HepG2 (cell line): ENCODE measurements at regions not wholly inside any gene's neighbourhood (a gene's known extent, or its start where the extent isn't known, plus 50 kb on each side); places are given as distances from the start of the nearest gene placed in this dataset.

Source experiments
- ATAC-seq: fragments of 200-7000 bp; cut with Tn5 transposase; 3 replicates; pipeline ENCODE4 v1.9.1; 2020; ENCODE audit warnings: mild to moderate bottlenecking, moderate library complexity
- BruUV-seq: library from RNA; stranded (reverse); fragments of 400-500 nt; replicated peaks from 2 replicates; lab custom pipeline; 2021; lab: Mats Ljungman, UMichigan
- CTCF ChIA-PET: fragments of 300-600 bp; formaldehyde crosslinking; extraction: SDS; loops from one replicate; lab custom pipeline; 2021; ENCODE audit warnings: low total read pairs, inconsistent platforms, low intra/inter-chr PET ratio; lab: Yijun Ruan, JAX
- POLR2A ChIA-PET: fragments of 350-600 bp; sonication (Branson Sonifier 250); formaldehyde crosslinking; loops from one replicate; lab custom pipeline; 2020; ENCODE audit warnings: antibody characterized with exemption, inconsistent platforms; lab: Yijun Ruan, JAX
- DNase-seq: peaks from one replicate; pipeline ENCODE4 v3.0.0-alpha.2; 2015; ENCODE audit warnings: low spot score
- FAIRE-seq: peaks from 3 replicates; lab custom pipeline; 2011; peaks lifted over from hg19 to GRCh38; lab: Jason Lieb, UNC
- H2AFZ ChIP-seq: one replicate; pipeline ENCODE4 v1.6.1; 2011; ENCODE audit warnings: low read length, inconsistent platforms
- H3K27ac ChIP-seq: fragments of 300-600 bp; 3 replicates; pipeline ENCODE4 v1.8.0; 2011; ENCODE audit warnings: mixed run types, mild to moderate bottlenecking, mixed read lengths, low read length, inconsistent platforms; ENCODE audit not compliant: insufficient read depth; ENCODE audit errors: extremely low read length
- H3K27me3 ChIP-seq, 2 experiments: fragments of 200-600 bp in 1 of 2; 2 replicates in 1 of 2; 3 replicates in 1 of 2; pipeline versions ENCODE4 v1.6.0 to v1.8.0; 2011; ENCODE audit warnings: low read length in 2 of 2, mild to moderate bottlenecking in 2 of 2, moderate library complexity in 2 of 2, inconsistent platforms in 1 of 2; ENCODE audit not compliant: insufficient read depth in 2 of 2, control insufficient read depth in 1 of 2
- H3K36me3 ChIP-seq, 2 experiments: fragments of 200-600 bp in 1 of 2; replicated peaks in 1 of 2; 2 replicates in 1 of 2; 3 replicates in 1 of 2; pipeline versions ENCODE4 v1.5.1 to v1.8.0; 2011; ENCODE audit warnings: low read length in 2 of 2, inconsistent platforms in 1 of 2; ENCODE audit not compliant: insufficient read depth in 2 of 2, control insufficient read depth in 1 of 2
- H3K4me1 ChIP-seq: 2 replicates; pipeline ENCODE4 v1.5.1; 2012; ENCODE audit warnings: low read length, inconsistent platforms; ENCODE audit not compliant: insufficient read depth
- H3K4me2 ChIP-seq: 2 replicates; pipeline ENCODE4 v1.6.0; 2011; ENCODE audit warnings: low read depth, low read length, inconsistent platforms
- H3K4me3 ChIP-seq, 3 experiments: fragments of 200-600 bp in 1 of 3; sonication (generic), shearing (Covaris generic) in 1 of 3; replicated peaks in 1 of 3; 2 replicates each; pipeline ENCODE4 v1.5.1; 2011 to 2016; ENCODE audit warnings: low read length in 3 of 3, inconsistent platforms in 2 of 3, low read depth in 2 of 3, mild to moderate bottlenecking in 2 of 3, control low read depth in 1 of 3, mixed read lengths in 1 of 3; ENCODE audit not compliant: insufficient read depth in 1 of 3
- H3K79me2 ChIP-seq: one replicate; pipeline ENCODE4 v1.6.1; 2011; ENCODE audit warnings: low read length, inconsistent platforms; ENCODE audit not compliant: insufficient read depth
- H3K9ac ChIP-seq: 2 replicates; pipeline ENCODE4 v1.6.0; 2011; ENCODE audit warnings: mild to moderate bottlenecking, low read depth, low read length, inconsistent platforms; ENCODE audit not compliant: insufficient read depth
- H3K9me3 ChIP-seq: 2 replicates; pipeline ENCODE4 v1.5.1; 2012; ENCODE audit warnings: mild to moderate bottlenecking, low read length
- H4K20me1 ChIP-seq: 2 replicates; pipeline ENCODE4 v1.6.0; 2011; ENCODE audit warnings: inconsistent platforms, mild to moderate bottlenecking, low read length, moderate library complexity; ENCODE audit not compliant: insufficient read depth
- CHCHD3 ChIP-seq: sonication (generic); formaldehyde crosslinking; IDR thresholded peaks from 2 replicates; pipeline ENCODE4 v1.8.0; 2022; ENCODE audit warnings: mild to moderate bottlenecking, missing genetic modification reagents, moderate library complexity
- HNRNPL ChIP-seq: fragments of 200-400 bp; formaldehyde crosslinking; IDR thresholded peaks from 2 replicates; pipeline ENCODE4 v1.6.1; 2017; ENCODE audit warnings: mild to moderate bottlenecking, low read depth, low read length
- MED13 ChIP-seq: sonication (generic); formaldehyde crosslinking; IDR thresholded peaks from 2 replicates; pipeline ENCODE4 v1.5.0; 2020; ENCODE audit warnings: missing genetic modification reagents
- MEIS2 ChIP-seq: sonication (generic); formaldehyde crosslinking; IDR thresholded peaks from 2 replicates; pipeline ENCODE4 v1.9.0; 2021; ENCODE audit warnings: mild to moderate bottlenecking, missing genetic modification reagents
- ONECUT2 ChIP-seq: sonication (generic); formaldehyde crosslinking; IDR thresholded peaks from 2 replicates; pipeline ENCODE4 v1.4.0; 2020; ENCODE audit warnings: missing genetic modification reagents
- PRMT3 ChIP-seq: sonication (generic); formaldehyde crosslinking; IDR thresholded peaks from 2 replicates; pipeline ENCODE4 v1.8.1; 2022; ENCODE audit warnings: low read depth, mild to moderate bottlenecking, moderate library complexity, missing genetic modification reagents, borderline replicate concordance
- RFX1 ChIP-seq: fragments of 450-650 bp; IDR thresholded peaks from 2 replicates; pipeline ENCODE4 v1.6.1; 2017
- SMC3 ChIP-seq: IDR thresholded peaks from 2 replicates; pipeline ENCODE4 v1.6.1; 2011; ENCODE audit warnings: low read length, improper control_type of control experiment
- YY1 ChIP-seq: IDR thresholded peaks from 2 replicates; pipeline ENCODE4 v1.6.1; 2011; ENCODE audit warnings: low read length, low read depth, moderate library complexity, mild to moderate bottlenecking; ENCODE audit not compliant: insufficient read depth, insufficient replicate concordance
- ZNF550 ChIP-seq: sonication (generic); formaldehyde crosslinking; IDR thresholded peaks from 2 replicates; pipeline ENCODE4 v1.4.0; 2020; ENCODE audit warnings: mild to moderate bottlenecking, missing genetic modification reagents, borderline replicate concordance
- ZNF558 ChIP-seq: sonication (generic); formaldehyde crosslinking; IDR thresholded peaks from 2 replicates; pipeline ENCODE4 v1.9.0; 2022; ENCODE audit warnings: mild to moderate bottlenecking, missing genetic modification reagents, borderline replicate concordance
- ZNF615 ChIP-seq: sonication (generic); formaldehyde crosslinking; IDR thresholded peaks from 2 replicates; pipeline ENCODE4 v1.5.0; 2020; ENCODE audit warnings: mild to moderate bottlenecking, missing genetic modification reagents, borderline replicate concordance
- ZNF644 ChIP-seq: IDR thresholded peaks from 2 replicates; pipeline ENCODE4 v1.6.1; 2016; ENCODE audit warnings: low read depth
- ZNF776 ChIP-seq: sonication (generic); formaldehyde crosslinking; IDR thresholded peaks from 2 replicates; pipeline ENCODE4 v1.4.0; 2020; ENCODE audit warnings: mild to moderate bottlenecking, missing genetic modification reagents
- in situ Hi-C: cut with HindIII; loops from 2 replicates; pipeline ENCODE4 v1.10.0; 2017; ENCODE audit warnings: low pct_unique_long_range_greater_than_20kb; ENCODE audit not compliant: extremely low pct_ligation_motif_present
- intact Hi-C: fragments of 100-400 bp; cut with micrococcal nuclease; formaldehyde crosslinking; loops from one replicate; pipeline ENCODE4 v1.10.0; 2022; ENCODE audit not compliant: unreplicated experiment
- TF ChIP-seq, protein P1 (sequence below): sonication (generic); formaldehyde crosslinking; IDR thresholded peaks from 2 replicates; pipeline ENCODE4 v1.5.0; 2020; ENCODE audit warnings: missing genetic modification reagents
- TF ChIP-seq, protein P2 (sequence below): IDR thresholded peaks from 2 replicates; pipeline ENCODE4 v1.6.1; 2012; ENCODE audit warnings: low read depth, low read length, improper control_type of control experiment
- TF ChIP-seq, protein P3 (sequence below): sonication (generic); formaldehyde crosslinking; IDR thresholded peaks from 2 replicates; pipeline ENCODE4 v1.9.0; 2021; ENCODE audit warnings: missing genetic modification reagents, mild to moderate bottlenecking, borderline replicate concordance
- TF ChIP-seq, protein P4 (sequence below): sonication (generic); formaldehyde crosslinking; IDR thresholded peaks from 2 replicates; pipeline ENCODE4 v1.5.0; 2020; ENCODE audit warnings: missing genetic modification reagents, mild to moderate bottlenecking, borderline replicate concordance
- TF ChIP-seq, protein P5 (sequence below): sonication (generic); formaldehyde crosslinking; IDR thresholded peaks from 2 replicates; pipeline ENCODE4 v1.8.0; 2022; ENCODE audit warnings: mild to moderate bottlenecking, missing genetic modification reagents, moderate library complexity
- TF ChIP-seq, protein P6 (sequence below): sonication (generic); formaldehyde crosslinking; IDR thresholded peaks from 2 replicates; pipeline ENCODE4 v1.4.0; 2020; ENCODE audit warnings: missing genetic modification reagents

DNA sequence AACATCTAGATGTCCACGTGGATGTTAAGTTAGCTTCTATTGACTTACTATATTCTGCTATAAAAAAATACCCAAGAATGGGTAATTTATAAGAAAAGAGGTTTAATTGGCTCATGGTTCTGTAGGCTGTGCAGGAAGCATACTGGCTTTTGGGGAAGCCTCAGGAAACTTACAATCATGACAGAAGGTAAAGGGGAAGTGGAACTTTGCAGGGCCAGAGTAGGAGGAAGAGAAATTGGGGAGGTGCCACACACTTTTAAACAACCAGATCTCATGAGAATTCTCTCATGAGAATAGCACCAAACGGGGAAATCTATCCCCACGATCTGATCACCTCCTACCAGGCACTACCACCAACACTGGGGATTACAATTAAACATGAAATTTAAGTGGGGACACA, 689.3 kb downstream of the METTL15 start (continued):
- TF ChIP-seq, protein P1, sequence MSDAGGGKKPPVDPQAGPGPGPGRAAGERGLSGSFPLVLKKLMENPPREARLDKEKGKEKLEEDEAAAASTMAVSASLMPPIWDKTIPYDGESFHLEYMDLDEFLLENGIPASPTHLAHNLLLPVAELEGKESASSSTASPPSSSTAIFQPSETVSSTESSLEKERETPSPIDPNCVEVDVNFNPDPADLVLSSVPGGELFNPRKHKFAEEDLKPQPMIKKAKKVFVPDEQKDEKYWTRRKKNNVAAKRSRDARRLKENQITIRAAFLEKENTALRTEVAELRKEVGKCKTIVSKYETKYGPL = no peak
- TF ChIP-seq CHCHD3 (no peak), ONECUT2 (CRISPR knock-in tag) (no peak), ZNF776 (CRISPR knock-in tag) (no peak), MED13 (CRISPR knock-in tag) (no peak), ZNF558 (no peak), ZNF644 (CRISPR knock-in tag) (no peak), HNRNPL (no peak)

DNA sequence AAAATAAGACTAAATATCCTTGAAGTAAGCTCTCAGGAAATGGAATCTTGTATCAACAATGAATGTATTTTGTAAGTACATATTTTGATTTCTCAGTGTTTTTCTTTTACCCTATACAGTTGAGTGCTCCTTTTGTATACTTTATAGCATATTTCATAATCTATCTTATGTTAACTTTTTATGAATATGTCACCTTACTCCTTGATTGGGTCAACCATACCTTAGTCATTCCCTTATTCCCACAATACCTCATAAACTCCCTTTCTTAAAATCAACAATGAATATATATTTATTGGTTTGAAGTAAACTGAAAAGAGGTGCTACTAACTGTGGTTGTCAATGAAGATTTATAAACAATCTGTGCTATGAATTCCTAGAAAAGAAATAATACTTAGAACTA, 686.2 kb downstream of the METTL15 start:
- ATAC-seq = no peak
- CTCF ChIA-PET = no interaction called here
- in situ Hi-C loops = no loop called here
- TF ChIP-seq RFX1 (no peak), MEIS2 (CRISPR knock-in tag) (no peak), PRMT3 (CRISPR knock-in tag) (no peak), ZNF550 (CRISPR knock-in tag) (no peak), SMC3 (no peak), ZNF615 (CRISPR knock-in tag) (no peak), YY1 (no peak)
- TF ChIP-seq, protein P2, sequence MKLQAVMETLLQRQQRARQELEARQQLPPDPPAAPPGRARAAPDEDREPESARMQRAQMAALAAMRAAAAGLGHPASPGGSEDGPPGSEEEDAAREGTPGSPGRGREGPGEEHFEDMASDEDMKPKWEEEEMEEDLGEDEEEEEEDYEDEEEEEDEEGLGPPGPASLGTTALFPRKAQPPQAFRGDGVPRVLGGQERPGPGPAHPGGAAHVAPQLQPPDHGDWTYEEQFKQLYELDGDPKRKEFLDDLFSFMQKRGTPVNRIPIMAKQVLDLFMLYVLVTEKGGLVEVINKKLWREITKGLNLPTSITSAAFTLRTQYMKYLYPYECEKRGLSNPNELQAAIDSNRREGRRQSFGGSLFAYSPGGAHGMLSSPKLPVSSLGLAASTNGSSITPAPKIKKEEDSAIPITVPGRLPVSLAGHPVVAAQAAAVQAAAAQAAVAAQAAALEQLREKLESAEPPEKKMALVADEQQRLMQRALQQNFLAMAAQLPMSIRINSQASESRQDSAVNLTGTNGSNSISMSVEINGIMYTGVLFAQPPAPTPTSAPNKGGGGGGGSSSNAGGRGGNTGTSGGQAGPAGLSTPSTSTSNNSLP = no peak
- TF ChIP-seq, protein P3, sequence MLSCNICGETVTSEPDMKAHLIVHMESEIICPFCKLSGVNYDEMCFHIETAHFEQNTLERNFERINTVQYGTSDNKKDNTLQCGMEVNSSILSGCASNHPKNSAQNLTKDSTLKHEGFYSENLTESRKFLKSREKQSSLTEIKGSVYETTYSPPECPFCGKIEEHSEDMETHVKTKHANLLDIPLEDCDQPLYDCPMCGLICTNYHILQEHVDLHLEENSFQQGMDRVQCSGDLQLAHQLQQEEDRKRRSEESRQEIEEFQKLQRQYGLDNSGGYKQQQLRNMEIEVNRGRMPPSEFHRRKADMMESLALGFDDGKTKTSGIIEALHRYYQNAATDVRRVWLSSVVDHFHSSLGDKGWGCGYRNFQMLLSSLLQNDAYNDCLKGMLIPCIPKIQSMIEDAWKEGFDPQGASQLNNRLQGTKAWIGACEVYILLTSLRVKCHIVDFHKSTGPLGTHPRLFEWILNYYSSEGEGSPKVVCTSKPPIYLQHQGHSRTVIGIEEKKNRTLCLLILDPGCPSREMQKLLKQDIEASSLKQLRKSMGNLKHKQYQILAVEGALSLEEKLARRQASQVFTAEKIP (CRISPR knock-in tag) = no peak
- TF ChIP-seq, protein P4, sequence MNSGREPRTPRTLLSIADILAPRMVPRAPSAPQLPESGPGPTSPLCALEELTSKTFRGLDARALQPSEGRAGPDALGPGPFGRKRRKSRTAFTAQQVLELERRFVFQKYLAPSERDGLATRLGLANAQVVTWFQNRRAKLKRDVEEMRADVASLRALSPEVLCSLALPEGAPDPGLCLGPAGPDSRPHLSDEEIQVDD (CRISPR knock-in tag) = no peak
- TF ChIP-seq, protein P5, sequence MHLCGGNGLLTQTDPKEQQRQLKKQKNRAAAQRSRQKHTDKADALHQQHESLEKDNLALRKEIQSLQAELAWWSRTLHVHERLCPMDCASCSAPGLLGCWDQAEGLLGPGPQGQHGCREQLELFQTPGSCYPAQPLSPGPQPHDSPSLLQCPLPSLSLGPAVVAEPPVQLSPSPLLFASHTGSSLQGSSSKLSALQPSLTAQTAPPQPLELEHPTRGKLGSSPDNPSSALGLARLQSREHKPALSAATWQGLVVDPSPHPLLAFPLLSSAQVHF = no peak
- TF ChIP-seq, protein P6, sequence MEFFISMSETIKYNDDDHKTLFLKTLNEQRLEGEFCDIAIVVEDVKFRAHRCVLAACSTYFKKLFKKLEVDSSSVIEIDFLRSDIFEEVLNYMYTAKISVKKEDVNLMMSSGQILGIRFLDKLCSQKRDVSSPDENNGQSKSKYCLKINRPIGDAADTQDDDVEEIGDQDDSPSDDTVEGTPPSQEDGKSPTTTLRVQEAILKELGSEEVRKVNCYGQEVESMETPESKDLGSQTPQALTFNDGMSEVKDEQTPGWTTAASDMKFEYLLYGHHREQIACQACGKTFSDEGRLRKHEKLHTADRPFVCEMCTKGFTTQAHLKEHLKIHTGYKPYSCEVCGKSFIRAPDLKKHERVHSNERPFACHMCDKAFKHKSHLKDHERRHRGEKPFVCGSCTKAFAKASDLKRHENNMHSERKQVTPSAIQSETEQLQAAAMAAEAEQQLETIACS (CRISPR knock-in tag) = no peak

More for the DNA sequence above, 686.2 kb downstream of the METTL15 start:
- DNase-seq (no peak), FAIRE-seq (no peak)
- Histone ChIP-seq H3K4me1 (no peaks in the 10 kb centered on the region), H3K79me2 (no peaks in the 10 kb centered on the region), H3K9ac (no peak overlapping the region), H3K4me2 (no peak overlapping the region), H2AFZ (no peak overlapping the region), H3K27ac (no peak overlapping the region), H4K20me1 (no peaks in the 10 kb centered on the region), H3K27me3 (no peaks in the 10 kb centered on the region), H3K9me3 (no peaks in the 10 kb centered on the region), H3K4me3 (no peak overlapping the region), H3K36me3 (no peaks in the 10 kb centered on the region)
- POLR2A ChIA-PET = no interaction called here
- no TSS peak for BruUV-seq
- intact Hi-C loops = no loop called here
